GM18499 (cell line): ENCODE measurements at regions not wholly inside any gene's neighbourhood (a gene's known extent, or its start where the extent isn't known, plus 50 kb on each side); places are given as distances from the start of the nearest gene placed in this dataset.

Experiments
- ATAC-seq: cut with Tn5 transposase; IDR thresholded peaks from one replicate; pipeline ENCODE4 v1.9.1; 2021; ENCODE audit warnings: moderate number of reproducible peaks; ENCODE audit not compliant: insufficient read depth, unreplicated experiment

DNA sequence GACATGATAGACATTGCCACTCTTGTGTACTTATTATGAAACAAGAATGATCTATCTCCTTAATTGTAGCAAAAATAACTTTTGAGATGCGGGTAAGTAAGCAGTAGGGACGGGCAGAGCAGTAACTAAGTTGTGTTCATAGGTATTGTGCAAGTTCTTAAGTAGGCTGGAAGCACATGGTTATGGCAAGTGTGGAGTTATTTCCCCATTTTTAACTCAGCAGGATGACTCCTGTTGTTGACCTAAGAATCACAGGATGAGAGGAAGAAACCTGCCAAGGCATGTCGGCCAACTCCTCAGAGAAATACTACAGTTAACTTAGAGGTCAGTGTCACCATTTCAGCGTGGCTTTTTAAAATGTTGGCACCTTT lies 51.1 kb upstream of the FN1 start:
- ATAC-seq = no peak

DNA sequence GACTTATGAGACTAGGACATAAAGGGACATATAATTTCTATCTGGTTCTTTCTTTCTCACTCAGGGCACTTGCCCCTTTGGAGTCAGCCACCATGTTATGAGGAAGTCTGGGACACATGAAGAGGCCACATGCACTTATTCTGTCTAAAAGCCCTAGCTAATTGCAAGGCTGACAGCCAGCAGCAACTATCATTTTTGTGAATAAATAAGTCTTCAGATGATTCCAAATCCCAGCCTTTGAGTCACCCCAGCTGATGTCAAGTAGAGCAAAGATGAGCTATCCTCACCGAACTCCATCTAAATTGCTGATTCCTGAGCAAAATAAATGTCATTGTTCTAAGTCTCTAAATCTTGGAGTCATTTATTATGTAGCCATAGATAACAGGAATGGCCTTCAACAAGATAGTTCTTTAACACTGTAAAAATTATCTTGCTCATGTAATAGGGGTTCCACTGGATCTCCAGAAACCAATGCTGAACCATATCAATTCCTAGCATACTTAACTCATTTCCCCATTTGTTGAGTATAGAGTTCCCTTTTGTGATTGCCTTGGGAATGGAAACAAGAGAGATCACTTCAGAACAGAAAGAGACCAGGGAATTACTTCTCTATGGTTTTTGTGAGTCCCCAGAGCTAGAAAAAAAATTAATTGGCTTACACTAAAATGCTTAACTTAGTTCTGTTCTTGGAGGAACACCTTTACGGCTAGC lies 50.6 kb upstream of the FN1 start:
- no peak for ATAC-seq
